PC-3 (cell line): ENCODE measurements at regions not wholly inside any gene's neighbourhood (a gene's known extent, or its start where the extent isn't known, plus 50 kb on each side); places are given as distances from the start of the nearest gene placed in this dataset.

ENCODE experiments used
- ATAC-seq: fragments of 200-7000 bp; cut with Tn5 transposase; 2 replicates; pipeline ENCODE4 v1.9.1; 2020; ENCODE audit warnings: mild to moderate bottlenecking, moderate library complexity
- BruUV-seq: library from RNA; stranded (reverse); fragments of 400-500 nt; replicated peaks from 2 replicates; lab custom pipeline; 2021; lab: Mats Ljungman, UMichigan
- CTCF ChIA-PET: fragments of 300-600 bp; sonication (Branson Sonifier 250); formaldehyde crosslinking; loops from one replicate; lab custom pipeline; 2022; ENCODE audit warnings: antibody characterized with exemption; lab: Charles Lee
- POLR2A ChIA-PET: fragments of 300-600 bp; sonication (Branson Sonifier 250); formaldehyde crosslinking; loops from one replicate; lab custom pipeline; 2022; ENCODE audit warnings: antibody characterized with exemption; ENCODE audit not compliant: unreplicated experiment; lab: Charles Lee
- DNase-seq: peaks from one replicate; pipeline ENCODE4 v3.0.0-alpha.2; 2015
- H2AFZ ChIP-seq: fragments of 300-600 bp; sonication (generic); 2 replicates; pipeline ENCODE4 v1.6.0; 2016; ENCODE audit warnings: antibody characterized with exemption, low read length
- H3F3A ChIP-seq: fragments of 300-600 bp; sonication (generic); one replicate; pipeline ENCODE4 v1.6.0; 2017; ENCODE audit warnings: antibody characterized with exemption, low read length, control low read depth, mild to moderate bottlenecking; ENCODE audit not compliant: unreplicated experiment
- H3K27ac ChIP-seq: fragments of 300-600 bp; sonication (generic); 2 replicates; pipeline ENCODE4 v1.5.1; 2016; ENCODE audit warnings: mild to moderate bottlenecking, low read length
- H3K27me3 ChIP-seq: fragments of 300-600 bp; sonication (generic); 2 replicates; pipeline ENCODE4 v1.6.1; 2016; ENCODE audit warnings: low read length, mixed read lengths
- H3K36me3 ChIP-seq: fragments of 300-600 bp; sonication (generic); 2 replicates; pipeline ENCODE4 v1.6.1; 2016; ENCODE audit warnings: low read depth, mixed run types, low read length, mixed read lengths
- H3K4me1 ChIP-seq: fragments of 300-600 bp; sonication (generic); 2 replicates; pipeline ENCODE4 v1.5.1; 2016; ENCODE audit warnings: low read length; ENCODE audit not compliant: insufficient read depth
- H3K4me2 ChIP-seq: fragments of 300-600 bp; sonication (generic); 2 replicates; pipeline ENCODE4 v1.6.0; 2016; ENCODE audit warnings: low read length
- H3K4me3 ChIP-seq: fragments of 300-600 bp; sonication (generic); 2 replicates; pipeline ENCODE4 v1.5.1; 2016; ENCODE audit warnings: mild to moderate bottlenecking, low read length, mixed read lengths
- H3K79me2 ChIP-seq: fragments of 300-600 bp; sonication (generic); 2 replicates; pipeline ENCODE4 v1.6.1; 2017; ENCODE audit warnings: low read length, mixed read lengths
- H3K9ac ChIP-seq: fragments of 300-600 bp; sonication (generic); 2 replicates; pipeline ENCODE4 v1.6.0; 2016; ENCODE audit warnings: mild to moderate bottlenecking, low read length
- H3K9me2 ChIP-seq: fragments of 300-600 bp; sonication (generic); replicated peaks from 2 replicates; pipeline ENCODE4 v1.6.1; 2016; ENCODE audit warnings: mixed run types, low read length, mixed read lengths
- H3K9me3 ChIP-seq: fragments of 300-600 bp; sonication (generic); 2 replicates; pipeline ENCODE4 v1.6.1; 2016; ENCODE audit warnings: low read length, mixed read lengths
- H4K20me1 ChIP-seq: fragments of 300-600 bp; sonication (generic); 2 replicates; pipeline ENCODE4 v1.6.1; 2016; ENCODE audit warnings: low read length, mixed read lengths
- EZH2 ChIP-seq: fragments of 300-600 bp; sonication (generic); IDR thresholded peaks from one replicate; pipeline ENCODE4 v1.6.1; 2017; ENCODE audit warnings: antibody characterized with exemption, mild to moderate bottlenecking, low read length; ENCODE audit not compliant: unreplicated experiment
- EZH2phosphoT487 ChIP-seq: fragments of 300-600 bp; sonication (generic); IDR thresholded peaks from 2 replicates; pipeline ENCODE4 v1.6.1; 2018; ENCODE audit warnings: mild to moderate bottlenecking, antibody characterized with exemption, low read length, borderline replicate concordance
- intact Hi-C: fragments of 100-400 bp; cut with micrococcal nuclease; formaldehyde crosslinking; loops from 2 replicates; pipeline ENCODE4 v1.9.0; 2023
- TF ChIP-seq, protein P1 (sequence below): fragments of 300-600 bp; sonication (generic); conservative IDR thresholded peaks from 2 replicates; pipeline ENCODE4 v1.5.1; 2017; ENCODE audit warnings: antibody characterized with exemption, low read depth, mild to moderate bottlenecking, low read length

DNA sequence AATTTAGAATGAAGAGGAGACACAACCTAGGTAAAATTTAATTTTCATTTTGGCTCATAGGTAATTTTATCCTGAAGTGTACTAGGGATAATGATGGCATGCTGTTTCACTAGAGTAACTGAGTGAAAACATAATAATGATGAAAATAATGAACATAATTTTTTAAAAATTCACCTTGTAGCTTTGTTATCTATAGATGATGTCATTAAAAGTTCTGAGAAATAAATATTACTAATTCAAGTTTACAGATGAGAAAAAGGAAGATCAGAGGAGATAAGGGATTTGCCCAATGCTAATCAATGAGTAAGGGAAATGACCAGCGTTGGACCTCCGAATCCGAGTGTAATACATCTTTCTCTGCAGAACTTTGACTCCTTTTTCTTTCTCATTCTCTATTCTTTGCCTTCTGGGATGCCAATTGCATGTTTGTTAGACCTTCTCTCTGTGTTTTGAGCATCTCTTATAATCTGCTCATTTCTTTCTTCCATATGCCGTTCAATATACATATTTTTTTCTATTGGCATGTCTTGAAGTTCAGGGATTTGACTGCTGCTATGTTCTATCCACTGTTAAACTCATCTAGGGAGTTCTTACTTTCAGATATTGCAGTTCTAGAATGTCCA, 186.5 kb downstream of the SNX19 start:
- H3F3A ChIP-seq, result no peaks in the 10 kb centered on the region
- H3K79me2 ChIP-seq, result no peaks in the 10 kb centered on the region
- intact Hi-C loops, result no loop called here
- no TSS peak for BruUV-seq
- H3K9me3 ChIP-seq, result peaks cover 11% of the 10 kb centered on the region; the same call in 1 of the 2 replicates
- peaks cover 7% of the 10 kb centered on the region; the same call in 1 of the 2 replicates for H3K4me1 ChIP-seq
- ChIA-PET POLR2A (no interaction called here), CTCF (no interaction called here)
- no peaks in the 10 kb centered on the region for H4K20me1 ChIP-seq
- H3K27ac ChIP-seq, result no peak overlapping the region
- no peaks in the 10 kb centered on the region for H3K9me2 ChIP-seq
- H3K4me3 ChIP-seq, result no peak overlapping the region
- ATAC-seq (no peak), DNase-seq (no peak)
- TF ChIP-seq EZH2phosphoT487, result no peak
- TF ChIP-seq, protein P1, sequence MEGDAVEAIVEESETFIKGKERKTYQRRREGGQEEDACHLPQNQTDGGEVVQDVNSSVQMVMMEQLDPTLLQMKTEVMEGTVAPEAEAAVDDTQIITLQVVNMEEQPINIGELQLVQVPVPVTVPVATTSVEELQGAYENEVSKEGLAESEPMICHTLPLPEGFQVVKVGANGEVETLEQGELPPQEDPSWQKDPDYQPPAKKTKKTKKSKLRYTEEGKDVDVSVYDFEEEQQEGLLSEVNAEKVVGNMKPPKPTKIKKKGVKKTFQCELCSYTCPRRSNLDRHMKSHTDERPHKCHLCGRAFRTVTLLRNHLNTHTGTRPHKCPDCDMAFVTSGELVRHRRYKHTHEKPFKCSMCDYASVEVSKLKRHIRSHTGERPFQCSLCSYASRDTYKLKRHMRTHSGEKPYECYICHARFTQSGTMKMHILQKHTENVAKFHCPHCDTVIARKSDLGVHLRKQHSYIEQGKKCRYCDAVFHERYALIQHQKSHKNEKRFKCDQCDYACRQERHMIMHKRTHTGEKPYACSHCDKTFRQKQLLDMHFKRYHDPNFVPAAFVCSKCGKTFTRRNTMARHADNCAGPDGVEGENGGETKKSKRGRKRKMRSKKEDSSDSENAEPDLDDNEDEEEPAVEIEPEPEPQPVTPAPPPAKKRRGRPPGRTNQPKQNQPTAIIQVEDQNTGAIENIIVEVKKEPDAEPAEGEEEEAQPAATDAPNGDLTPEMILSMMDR, result no peak
- no peak for TF ChIP-seq EZH2
- H3K36me3 ChIP-seq, result no peaks in the 10 kb centered on the region
- no peaks in the 10 kb centered on the region for H3K27me3 ChIP-seq
- no peak overlapping the region for H3K9ac ChIP-seq
- H3K4me2 ChIP-seq, result no peak overlapping the region
- H2AFZ ChIP-seq, result no peak overlapping the region

DNA sequence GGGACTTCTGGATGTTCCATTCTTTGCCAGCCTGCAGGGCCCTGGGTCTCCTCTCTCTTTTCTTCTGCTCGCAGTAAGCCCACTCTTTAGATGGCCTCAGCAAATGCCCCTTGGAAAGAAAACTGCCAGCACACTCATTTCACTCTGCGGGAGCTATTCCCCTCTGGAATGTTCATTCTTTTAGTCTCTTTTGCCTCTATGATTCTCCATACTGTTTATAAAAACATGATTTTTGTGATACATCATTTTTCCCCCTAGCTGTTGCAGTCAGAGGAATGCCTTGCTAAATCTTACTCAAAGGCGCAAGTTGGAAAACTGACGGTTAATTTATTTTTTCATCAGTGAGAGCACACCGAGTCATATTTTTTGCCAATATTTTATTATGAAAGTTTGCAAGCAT, 184.9 kb downstream of the SNX19 start:
- BruUV-seq, result no TSS peak
- H4K20me1 ChIP-seq, result no peaks in the 10 kb centered on the region
- H3K4me2 ChIP-seq, result no peak overlapping the region
- no peaks in the 10 kb centered on the region for H3K79me2 ChIP-seq
- H3K4me3 ChIP-seq, result no peak overlapping the region
- ChIA-PET POLR2A (no interaction called here), CTCF (no interaction called here)
- H2AFZ ChIP-seq, result no peak overlapping the region
- no peak for ATAC-seq
- no peaks in the 10 kb centered on the region for H3K36me3 ChIP-seq
- no peak overlapping the region for H3K9ac ChIP-seq
- intact Hi-C loops, result no loop called here
- H3K9me3 ChIP-seq, result peaks cover 11% of the 10 kb centered on the region; the same call in 1 of the 2 replicates
- H3K9me2 ChIP-seq, result no peaks in the 10 kb centered on the region
- H3K27ac ChIP-seq, result no peak overlapping the region
- TF ChIP-seq EZH2phosphoT487 (no peak), EZH2 (no peak)
- TF ChIP-seq, protein P1, result no peak
- no peaks in the 10 kb centered on the region for H3K4me1 ChIP-seq
- DNase-seq, result no peak
- H3K27me3 ChIP-seq, result no peaks in the 10 kb centered on the region
- H3F3A ChIP-seq, result no peaks in the 10 kb centered on the region

DNA sequence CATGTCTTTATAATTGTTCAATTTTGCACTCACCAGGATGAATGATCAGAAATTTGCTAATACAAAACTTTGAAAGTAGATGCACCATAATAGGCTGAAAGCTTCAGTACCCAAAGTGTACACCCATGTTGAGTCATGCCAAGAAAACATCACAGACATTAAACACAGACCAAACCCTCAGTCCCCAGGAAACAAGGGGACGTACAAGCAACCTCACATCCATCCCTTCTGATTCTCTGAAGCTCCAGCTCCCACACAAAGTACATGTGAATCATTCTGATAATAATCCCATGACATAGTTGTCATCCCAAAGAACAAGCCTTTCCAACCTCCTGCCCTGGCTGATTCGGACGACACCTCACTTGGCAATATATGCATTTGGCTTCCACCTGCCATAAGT, 183.8 kb downstream of the SNX19 start:
- Histone ChIP-seq H3K27me3 (no peaks in the 10 kb centered on the region), H3K9ac (no peak overlapping the region), H3K9me3 (peaks cover 11% of the 10 kb centered on the region; the same call in 1 of the 2 replicates), H2AFZ (no peak overlapping the region), H3K4me3 (no peak overlapping the region), H3K27ac (no peak overlapping the region), H3K9me2 (no peaks in the 10 kb centered on the region), H3F3A (no peaks in the 10 kb centered on the region), H3K36me3 (no peaks in the 10 kb centered on the region), H3K4me2 (no peak overlapping the region), H3K79me2 (no peaks in the 10 kb centered on the region), H4K20me1 (no peaks in the 10 kb centered on the region), H3K4me1 (peaks cover 8% of the 10 kb centered on the region)
- intact Hi-C loops, result no loop called here
- DNase-seq, result no peak
- TF ChIP-seq, protein P1, result no peak
- TF ChIP-seq EZH2 (no peak), EZH2phosphoT487 (no peak)
- BruUV-seq, result no TSS peak
- no peak for ATAC-seq
- CTCF ChIA-PET, result interaction anchor here (0.5 kb wide), 1 partner anchor 25 kb away, joined by 4 read pairs; no protein-coding TSS in a partner anchor
- POLR2A ChIA-PET, result no interaction called here
